HTR-8/SVneo (cell line): ENCODE measurements at regions not wholly inside any gene's neighbourhood (a gene's known extent, or its start where the extent isn't known, plus 50 kb on each side); places are given as distances from the start of the nearest gene placed in this dataset.
A peak's percentile ranks its signal among the peaks of the same experiment; 100 is the strongest.

ENCODE experiments used
- DNase-seq: peaks from one replicate; pipeline ENCODE4 v3.0.0; 2011; ENCODE audit warnings: low spot score, mixed read lengths; ENCODE audit not compliant: insufficient read length
- FAIRE-seq: peaks from 2 replicates; lab custom pipeline; 2011; peaks lifted over from hg19 to GRCh38; lab: Jason Lieb, UNC

- no peak for FAIRE-seq
Measured at GRCh38 chr6:1070085-1070521, 241.8 kb upstream of the FOXQ1 start.

GRCh38 chr6:1068905-1069304 lies 243.0 kb upstream of the FOXQ1 start:
- no peak for DNase-seq
- FAIRE-seq, result peak; percentile 72

More at GRCh38 chr6:1070085-1070521, 241.8 kb upstream of the FOXQ1 start:
- no peak for DNase-seq

DNA sequence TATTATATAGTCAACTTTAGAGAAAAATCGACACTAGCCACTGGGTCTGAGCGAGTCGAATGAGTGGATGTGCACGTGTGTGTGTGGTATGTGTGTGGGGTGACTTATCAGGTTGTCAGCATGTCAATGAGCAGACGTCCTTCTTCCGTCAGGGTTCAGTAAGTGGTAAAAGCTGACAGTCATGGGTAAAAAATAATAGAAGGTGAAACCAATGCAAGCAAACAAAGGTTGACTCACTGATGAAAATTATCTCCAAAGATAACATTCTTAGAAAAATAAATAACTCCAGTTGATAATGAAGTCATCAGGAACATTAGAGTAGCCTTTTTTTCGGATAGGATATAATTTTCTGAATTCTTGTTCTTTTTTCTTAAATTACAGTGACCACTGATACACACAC lies 243.8 kb upstream of the FOXQ1 start:
- DNase-seq (no peak), FAIRE-seq (no peak)

DNA sequence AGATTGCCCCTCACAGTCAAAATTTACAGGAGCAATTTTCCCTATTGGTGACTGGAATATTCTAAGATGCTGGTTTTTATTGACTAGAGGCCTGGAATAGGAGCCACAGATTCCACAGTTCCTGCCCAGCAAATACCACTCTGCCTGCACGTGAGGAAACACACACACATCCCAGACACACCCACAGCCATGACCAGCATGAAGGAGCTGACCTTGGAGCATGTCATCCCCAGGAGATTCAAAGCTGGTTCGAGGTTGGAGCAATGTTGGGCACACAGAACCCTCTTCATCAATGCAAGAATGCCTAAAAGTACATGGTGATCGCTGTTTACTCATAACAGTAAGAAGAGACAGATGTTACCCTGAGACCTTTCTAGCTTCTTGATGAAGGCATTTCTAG lies 244.6 kb upstream of the FOXQ1 start:
- DNase-seq (no peak), FAIRE-seq (no peak)

DNA sequence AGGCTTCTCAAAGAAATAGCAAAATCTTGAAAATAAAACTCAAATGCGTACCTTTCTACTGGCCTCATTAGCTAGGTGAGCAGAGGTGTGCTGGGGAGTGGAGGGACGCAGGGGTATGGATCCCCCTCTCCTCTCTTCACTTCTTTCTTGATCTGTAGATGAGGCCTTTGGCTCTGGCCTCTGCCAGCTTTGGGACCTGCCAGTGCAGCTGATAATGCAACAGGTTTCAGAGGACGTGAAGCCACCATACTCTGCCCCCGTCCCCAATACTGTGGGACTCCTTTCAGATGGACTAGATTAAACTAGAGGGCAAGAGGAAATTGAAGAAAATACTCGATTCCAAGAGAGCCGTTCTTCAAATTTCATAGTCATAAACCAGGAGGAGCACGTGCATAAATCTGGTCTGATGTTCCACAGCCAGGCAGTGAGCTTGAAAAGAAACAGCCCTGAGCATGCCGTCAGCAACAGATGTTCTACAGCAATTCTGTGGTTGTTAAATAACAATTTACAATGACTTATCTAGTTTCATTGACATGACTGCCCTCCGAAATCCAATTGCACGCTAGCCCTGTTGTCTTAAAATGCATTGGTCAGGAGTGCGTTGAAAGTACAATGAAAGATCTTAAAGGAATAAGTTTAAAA lies 245.3 kb upstream of the FOXQ1 start:
- FAIRE-seq, result no peak
- no peak for DNase-seq

GRCh38 chr6:1065986-1066385 lies 245.9 kb upstream of the FOXQ1 start:
- FAIRE-seq (no peak), DNase-seq (no peak)

DNA sequence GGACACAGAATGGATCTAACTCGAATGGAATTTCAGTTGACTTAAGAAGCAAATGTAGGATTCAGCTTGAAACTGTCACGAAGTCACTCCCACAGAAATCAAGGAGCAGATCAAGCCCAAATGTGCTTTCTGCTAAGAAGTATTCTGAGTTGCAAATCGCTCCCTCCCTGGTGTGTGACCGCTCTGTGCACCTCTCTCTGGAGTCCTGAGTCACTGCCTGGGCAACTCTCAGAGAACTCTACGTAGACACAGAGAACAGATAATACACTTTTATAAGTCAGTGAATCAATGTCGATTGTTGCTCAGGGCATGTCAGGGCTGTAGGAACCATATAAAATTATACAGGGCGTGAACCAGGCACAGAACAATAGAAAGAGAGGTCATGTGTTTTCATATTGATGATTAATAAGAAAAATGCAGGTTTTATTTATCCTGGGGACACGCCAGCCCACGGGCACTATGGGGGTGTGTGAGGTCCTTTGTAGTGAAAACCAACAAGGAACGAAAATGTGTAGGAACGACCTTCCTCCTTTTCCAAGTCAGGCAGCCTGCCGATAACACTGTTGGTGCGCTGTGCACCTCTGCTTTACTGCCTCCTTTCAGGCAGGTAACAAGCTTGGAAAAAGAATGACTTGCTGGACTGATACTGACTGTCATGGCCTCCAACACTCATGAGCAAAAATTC lies 248.1 kb upstream of the FOXQ1 start:
- peak; percentile 16 for FAIRE-seq
- no peak for DNase-seq

GRCh38 chr6:1062786-1063545 lies 248.9 kb upstream of the FOXQ1 start:
- FAIRE-seq (no peak), DNase-seq (no peak)

- FAIRE-seq (no peak), DNase-seq (no peak)
Measured at GRCh38 chr6:1059596-1059995, 252.3 kb upstream of the FOXQ1 start.

- DNase-seq, result no peak
- FAIRE-seq, result no peak
Measured at GRCh38 chr6:1057490-1058135, 254.3 kb upstream of the FOXQ1 start.

DNA sequence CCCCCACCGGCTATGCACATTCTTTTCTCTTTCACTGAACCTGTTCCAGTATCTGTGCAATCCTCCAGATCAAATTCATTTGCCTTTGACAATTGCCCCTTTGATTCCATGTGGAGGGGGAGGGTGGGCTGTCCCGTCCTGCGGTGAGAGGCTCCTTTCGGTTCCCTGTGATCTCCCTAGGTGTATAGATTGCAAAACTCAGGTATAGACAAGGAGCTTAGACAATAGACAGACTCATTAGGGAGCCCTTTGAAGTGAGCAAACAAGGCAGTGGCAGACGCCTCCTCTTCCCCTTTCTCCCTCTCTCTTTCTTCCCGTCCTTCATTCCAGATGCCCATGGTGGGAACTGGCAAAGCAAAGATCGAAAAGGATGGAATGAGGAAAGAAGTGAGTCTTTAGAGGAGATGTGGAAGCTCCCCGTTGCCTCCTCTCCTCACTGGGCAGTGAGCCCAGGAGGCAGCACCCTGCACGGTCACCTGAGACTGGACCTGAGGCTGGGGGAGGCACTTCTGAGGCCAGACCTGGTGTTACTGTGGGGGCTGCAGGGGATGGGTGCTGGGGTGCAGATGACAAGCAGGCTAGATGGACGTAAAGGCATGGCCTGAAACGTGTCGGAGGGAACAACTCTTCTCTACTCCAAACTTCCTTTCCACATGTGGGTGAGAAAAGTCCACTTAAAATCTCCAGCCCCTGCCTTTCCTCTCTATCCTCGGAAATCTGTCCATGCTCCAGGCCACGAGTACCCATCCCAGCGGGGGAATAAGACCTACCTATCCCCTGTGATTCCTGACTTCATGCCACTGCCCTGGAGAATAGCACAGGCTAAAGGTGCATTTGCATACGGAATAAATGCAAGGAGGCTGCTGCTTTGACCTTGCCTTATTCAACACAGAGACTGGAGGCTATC lies 256.6 kb upstream of the FOXQ1 start:
- DNase-seq (no peak), FAIRE-seq (no peak)

DNA sequence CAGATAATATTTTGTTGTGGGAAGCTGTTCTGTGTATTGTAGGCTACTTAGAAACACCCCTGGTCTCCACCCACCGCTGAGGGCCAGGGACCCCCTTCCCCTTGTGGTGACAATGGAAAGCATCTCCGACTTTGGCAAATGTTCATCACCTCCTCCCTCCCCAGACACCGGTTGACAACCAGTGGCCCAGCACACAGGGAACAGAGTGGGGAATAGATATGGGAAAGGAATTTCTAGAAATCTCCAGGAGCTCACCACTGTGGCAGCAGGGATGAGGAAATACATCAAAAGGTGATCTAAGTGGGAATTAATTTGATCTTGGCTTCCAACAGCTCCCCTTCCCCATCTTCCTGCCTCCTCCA lies 257.3 kb upstream of the FOXQ1 start:
- FAIRE-seq, result no peak
- DNase-seq, result no peak

- DNase-seq (no peak), FAIRE-seq (peak; percentile 99)
Measured at GRCh38 chr6:1053586-1053985, 258.3 kb upstream of the FOXQ1 start.

- FAIRE-seq, result no peak
- DNase-seq, result no peak
Measured at GRCh38 chr6:1052262-1052661, 259.6 kb upstream of the FOXQ1 start.

- no peak for FAIRE-seq
Measured at GRCh38 chr6:1049900-1050299, 262.0 kb upstream of the FOXQ1 start.

DNA sequence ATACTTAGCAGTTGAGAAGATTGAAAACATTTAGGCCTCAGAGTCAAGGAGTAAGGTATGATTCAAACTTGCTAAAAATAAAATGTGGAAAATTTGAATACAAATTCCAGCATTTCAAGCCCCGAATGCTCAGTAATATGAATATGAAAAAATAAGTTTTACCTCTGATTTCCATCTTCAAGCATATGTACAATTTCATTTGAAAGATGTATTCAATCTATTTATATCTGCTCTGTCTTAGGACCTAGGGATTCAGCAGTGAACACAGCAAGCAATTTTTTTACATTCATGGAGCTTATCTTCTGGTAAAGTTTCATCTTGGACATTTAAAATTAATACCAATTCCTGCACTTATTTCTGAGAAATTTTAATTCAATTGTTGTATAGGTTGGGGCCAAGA lies 262.7 kb upstream of the FOXQ1 start:
- DNase-seq (no peak), FAIRE-seq (no peak)

More at GRCh38 chr6:1049900-1050299, 262.0 kb upstream of the FOXQ1 start:
- no peak for DNase-seq

DNA sequence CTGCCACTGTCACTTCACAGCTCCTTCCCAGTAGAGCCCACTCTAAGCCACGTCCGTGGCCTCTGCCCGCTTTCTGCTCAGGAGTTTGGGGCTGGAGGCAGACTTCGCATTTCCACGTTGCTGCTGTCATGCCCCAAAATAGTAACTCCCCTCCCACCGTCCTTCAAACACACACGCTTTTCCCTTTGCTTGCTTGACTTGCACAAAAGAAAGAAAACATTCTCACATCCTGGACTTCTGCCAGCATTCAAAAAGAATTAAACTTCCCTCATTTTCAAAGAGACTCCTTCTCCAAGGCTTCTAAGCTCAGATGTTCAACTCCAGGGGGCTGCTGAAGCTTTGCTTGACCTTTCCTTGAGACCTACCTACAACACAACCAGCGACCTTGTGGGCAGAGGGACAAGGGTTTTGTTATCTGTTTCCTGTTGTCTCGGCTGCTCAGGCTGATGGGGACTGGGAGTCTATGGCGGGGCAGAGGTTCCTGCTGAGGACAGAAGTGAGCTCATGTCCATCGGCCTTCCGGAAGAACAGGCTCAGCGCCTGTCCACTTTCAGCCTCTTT lies 263.8 kb upstream of the FOXQ1 start:
- FAIRE-seq (no peak), DNase-seq (no peak)

DNA sequence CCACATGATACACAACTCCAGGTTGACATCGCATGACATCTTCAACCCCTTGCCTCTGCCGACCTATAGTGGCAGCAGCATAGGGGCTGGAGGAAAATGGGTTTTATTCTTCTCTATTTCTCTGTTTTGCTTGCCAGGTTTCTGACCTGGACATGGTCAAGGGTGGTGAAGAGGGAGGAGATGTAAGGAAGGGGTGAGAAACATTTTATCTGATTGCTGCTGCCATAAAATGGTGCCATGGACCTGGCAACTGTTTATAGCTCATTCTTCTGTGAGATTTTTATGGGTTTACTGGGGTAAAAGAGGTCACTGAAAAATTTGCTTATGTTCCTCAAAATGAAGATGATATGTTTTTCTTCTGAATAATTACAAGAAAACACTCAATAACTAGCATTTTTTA lies 266.7 kb upstream of the FOXQ1 start:
- DNase-seq (no peak), FAIRE-seq (no peak)

DNA sequence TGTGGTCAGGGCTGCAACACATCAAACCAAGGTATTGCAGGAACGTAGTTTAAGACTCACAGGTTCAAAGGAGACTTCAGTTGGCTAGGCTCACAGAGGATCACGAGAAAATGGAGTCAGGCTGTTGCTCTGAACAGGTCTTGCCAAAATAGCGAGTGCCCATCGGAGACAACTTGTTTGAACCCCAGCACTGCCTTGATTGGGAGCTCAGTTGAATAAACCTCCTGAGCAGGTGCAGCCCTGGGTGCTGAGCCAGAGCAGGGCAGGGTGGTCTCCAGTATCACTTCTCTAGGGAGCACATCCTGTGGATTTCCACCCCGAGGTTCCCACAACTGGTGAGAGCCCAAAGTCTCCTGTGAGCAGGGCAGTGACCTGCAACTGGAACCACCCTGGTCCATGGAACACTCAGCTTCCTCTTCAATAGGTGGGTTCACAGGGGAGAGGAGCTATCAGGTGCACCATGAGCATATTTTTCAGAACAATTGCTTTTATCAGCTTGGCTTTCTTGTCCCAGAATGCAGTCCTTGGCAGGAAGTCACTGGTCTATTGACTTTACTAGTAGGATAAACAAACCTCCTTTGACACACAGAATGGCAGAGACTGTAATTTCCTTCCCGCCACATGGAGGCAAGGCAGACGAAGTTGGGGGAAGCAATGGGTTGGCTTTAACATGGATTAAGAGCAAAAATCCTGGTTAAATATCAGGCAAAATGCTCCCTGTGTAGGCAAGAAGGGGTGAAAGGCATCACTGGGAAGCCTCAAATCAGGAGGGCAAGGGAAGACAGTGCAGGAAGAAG lies 267.7 kb upstream of the FOXQ1 start:
- DNase-seq (no peak), FAIRE-seq (no peak)
